ENCODE measurements at regions not wholly inside any gene's neighbourhood (a gene's known extent, or its start where the extent isn't known, plus 50 kb on each side); places are given as distances from the start of the nearest gene placed in this dataset.
"Not testable (repeated sequence)": the region's sequence is repeated elsewhere in the genome, so short reads cannot be mapped to it uniquely, and the experiment has no call there.

DNA sequence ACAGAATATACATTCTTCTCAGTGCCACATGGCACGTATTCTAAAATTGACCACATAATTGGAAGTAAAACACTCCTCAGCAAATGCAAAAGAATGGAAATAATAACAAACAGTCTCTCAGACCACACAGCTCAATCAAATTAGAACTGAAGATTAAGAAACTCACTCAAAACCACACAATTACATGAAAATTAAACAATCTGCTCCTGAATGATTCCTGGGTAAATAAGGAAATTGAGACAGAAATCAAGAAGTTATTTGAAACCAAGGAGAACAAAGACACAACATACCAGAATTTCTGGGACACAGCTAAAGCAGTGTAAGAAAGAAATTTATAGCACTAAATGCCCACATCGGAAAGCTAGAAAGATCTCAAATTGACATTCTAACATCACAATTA, 637.3 kb downstream of the ANKRD50 start:
- not testable (repeated sequence) for DNase-seq

DNA sequence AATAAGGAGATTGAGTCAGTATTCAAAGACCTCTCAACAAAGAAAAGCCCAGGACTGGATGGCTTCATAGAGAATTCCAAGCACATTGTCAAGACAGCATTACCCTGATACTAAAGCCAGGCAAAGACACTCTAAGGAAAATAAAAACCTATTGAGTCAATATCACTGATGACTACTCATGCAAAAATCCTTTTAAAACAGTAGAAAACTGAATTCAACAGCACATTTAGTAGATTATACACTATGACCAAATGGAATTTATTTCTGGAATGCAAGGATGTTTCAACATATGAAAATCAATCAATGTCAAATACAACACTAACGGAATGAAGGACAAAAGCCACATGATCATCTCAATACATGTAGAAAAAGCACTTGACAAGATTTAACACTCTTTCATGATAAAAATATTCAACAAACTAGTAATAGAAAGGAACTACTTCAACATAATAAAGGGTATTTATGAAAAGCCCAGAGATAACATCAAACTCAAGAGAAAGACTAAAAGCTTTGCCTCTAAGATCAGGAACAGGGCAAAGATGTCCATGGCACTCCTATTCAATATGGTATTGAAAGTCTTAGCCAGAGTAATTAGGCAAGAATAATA, 633.3 kb downstream of the ANKRD50 start:
- DNase-seq = no peak

GRCh38 chr4:124083711-124084110, 628.8 kb downstream of the ANKRD50 start:
- DNase-seq = no peak

GRCh38 chr4:124085561-124086180, 626.9 kb downstream of the ANKRD50 start:
- DNase-seq = no peak

GRCh38 chr4:124090021-124090420, 622.5 kb downstream of the ANKRD50 start:
- no peak for DNase-seq

DNA sequence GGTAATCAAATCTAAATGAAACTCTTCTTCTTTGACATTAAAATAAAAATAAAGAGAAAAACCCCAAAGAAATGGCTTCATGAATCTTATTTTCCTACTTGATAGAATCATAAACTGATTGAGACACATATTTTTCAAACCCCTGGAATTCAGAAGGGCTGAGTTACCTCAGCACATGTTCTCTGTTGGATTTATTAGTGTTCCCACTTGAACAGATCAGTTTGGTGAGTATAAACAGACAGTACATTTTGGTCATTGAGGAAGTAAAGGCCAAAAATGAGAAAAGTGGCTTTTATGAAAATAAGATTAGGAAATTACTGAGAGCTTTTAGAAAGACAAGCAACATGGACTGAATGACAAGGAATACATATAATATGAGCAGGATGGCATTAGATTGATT, 620.4 kb downstream of the ANKRD50 start:
- DNase-seq = no peak

DNA sequence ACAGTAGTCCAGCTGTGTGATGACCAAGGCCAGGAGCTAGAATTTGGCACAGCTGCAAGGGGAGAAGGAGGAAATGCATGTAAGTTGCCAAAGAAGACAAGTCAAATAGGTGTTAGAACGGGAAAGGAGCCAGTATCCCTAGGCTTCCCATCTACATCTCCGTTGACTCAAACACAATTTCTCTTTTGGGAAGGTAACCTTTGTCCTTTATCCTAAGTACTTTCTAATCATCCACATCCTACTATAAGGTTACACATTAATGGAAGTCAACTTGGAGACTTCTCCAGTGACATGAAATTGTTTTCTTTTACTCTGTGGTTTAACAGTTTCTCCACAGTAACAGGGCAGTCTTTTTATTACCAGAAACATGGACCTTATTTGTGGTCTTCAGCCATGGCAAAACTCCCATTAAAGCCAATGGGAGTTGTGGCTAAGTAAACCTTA, 620.0 kb downstream of the ANKRD50 start:
- no peak for DNase-seq

- no peak for DNase-seq
These were observed 616.9 kb downstream of the ANKRD50 start for GRCh38 chr4:124095621-124096020.

GRCh38 chr4:124096290-124096689, 616.2 kb downstream of the ANKRD50 start:
- DNase-seq = no peak

- DNase-seq = no peak
These were observed 615.1 kb downstream of the ANKRD50 start for GRCh38 chr4:124097447-124097846.

DNA sequence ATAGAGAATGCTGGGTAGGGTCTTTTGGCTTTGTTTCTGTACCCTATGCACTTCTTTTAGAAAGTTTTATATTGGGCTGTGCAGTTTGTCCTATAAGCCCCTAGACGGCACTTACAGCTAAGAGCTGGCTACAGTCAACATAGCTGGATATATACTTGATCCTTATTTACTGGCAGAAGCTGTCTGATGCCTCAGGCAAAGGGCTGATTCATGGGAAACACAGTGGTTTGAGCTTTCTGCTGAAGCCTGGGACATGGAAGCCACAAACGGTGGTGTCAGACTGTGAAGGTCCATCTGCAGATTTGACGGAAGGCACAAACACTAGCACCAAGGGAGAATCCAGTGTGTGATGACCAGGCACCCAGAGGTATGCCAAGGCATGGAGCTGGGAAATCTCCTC, 608.4 kb downstream of the ANKRD50 start:
- DNase-seq = no peak

GRCh38 chr4:124104628-124105027, 607.9 kb downstream of the ANKRD50 start:
- DNase-seq = no peak

DNA sequence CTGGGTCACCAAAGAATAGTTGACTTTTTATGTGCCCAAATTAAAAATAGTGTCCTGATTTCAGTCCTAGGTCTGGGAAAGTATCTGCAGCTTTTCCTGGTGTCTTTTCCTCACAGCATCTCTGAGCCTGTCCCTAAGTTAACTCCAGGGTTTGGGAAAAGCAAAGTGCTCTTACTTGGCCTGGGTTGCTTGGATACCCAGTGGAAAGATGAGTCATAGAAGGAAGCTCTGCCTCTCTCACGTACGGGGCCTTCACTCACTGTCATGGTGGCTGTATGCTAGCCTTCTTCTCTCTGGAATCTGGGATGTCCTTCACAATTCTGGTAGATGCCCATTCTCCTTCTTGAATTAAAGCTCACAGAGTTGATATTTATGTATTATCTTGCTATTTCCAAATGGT, 607.3 kb downstream of the ANKRD50 start:
- DNase-seq = no peak

DNA sequence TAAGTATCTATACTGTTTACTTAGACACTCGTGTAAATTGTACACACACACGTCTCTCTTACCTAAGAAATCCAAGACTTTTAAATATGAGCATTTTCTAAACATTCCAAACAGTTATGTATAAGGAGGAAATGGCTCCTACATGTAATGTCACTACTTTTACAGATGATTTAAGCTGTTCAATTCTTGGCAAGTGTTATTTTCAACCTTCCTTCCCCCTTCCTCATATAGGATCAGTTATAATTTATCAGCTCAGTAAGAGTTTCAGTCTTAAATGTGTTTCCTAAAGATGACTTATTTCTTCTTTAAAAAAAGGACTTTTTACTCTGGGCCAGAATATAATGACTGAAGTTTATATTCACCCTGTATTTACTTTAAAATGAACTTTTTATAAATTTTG, 601.1 kb downstream of the ANKRD50 start:
- DNase-seq = no peak

GRCh38 chr4:124111922-124112321, 600.6 kb downstream of the ANKRD50 start:
- DNase-seq = peak; percentile 4

DNA sequence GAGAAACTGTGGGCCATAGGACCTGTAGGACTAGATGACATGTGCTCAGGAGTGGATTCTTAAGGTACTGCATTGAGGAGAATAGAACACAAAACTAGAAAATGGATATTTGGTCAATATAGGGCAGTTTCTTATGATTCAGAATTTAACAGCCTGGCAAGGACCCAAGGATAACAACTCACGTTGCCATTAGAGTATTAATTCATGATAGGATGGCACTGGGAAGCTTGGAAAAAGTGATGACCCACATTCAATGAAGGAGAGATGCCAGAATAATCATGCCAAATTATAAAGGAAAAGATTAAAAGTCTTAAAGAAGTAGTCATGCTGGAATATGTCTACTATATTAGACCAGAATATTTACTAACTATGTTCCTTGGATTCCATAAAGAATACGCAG, 594.5 kb downstream of the ANKRD50 start:
- no peak for DNase-seq

GRCh38 chr4:124121461-124121971, 591.0 kb downstream of the ANKRD50 start:
- DNase-seq = no peak

- DNase-seq = no peak
These were observed 589.4 kb downstream of the ANKRD50 start for GRCh38 chr4:124123181-124123580.

DNA sequence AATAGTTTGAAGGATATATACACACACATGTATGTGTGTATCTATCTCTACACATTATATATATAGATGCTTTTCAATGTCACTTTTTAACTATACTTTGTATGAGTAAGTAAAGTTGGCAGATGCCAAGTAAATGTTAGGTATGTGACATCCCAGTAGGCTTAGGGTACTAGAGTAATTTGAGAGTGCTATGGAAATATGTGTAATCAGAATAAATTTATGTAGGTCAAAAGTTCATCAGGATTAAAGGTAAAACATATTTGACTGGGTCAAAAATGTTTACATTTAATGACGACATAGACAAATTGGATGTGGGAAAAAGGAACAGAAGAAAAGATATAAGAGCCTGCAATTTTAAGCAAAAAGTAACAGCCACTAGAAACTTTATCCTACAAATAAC, 588.8 kb downstream of the ANKRD50 start:
- DNase-seq = no peak

GRCh38 chr4:124131324-124131723, 581.2 kb downstream of the ANKRD50 start:
- not testable (repeated sequence) for DNase-seq

GRCh38 chr4:124132161-124132560, 580.4 kb downstream of the ANKRD50 start:
- DNase-seq = no peak

DNA sequence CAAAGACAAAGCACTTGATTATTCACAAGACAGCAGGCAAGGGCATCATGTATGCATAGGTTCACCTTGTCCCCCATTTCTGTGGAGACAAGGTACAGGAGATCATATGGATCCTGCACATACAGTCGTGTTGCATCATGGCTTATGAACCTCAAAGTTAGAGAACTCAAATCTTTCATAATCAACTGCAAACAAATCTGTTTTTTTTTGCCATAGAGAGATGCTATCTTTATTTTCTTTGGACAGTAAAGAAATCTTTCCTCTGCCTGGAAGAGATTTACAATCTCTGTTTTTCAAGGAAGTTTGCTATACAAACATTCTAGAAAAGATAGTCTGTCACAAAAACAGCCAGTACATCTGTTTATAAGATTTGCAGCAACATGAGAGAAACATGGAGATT, 578.8 kb downstream of the ANKRD50 start:
- DNase-seq = no peak

- no peak for DNase-seq
These were observed 577.1 kb downstream of the ANKRD50 start for GRCh38 chr4:124135409-124135813.

GRCh38 chr4:124139044-124139443, 573.5 kb downstream of the ANKRD50 start:
- DNase-seq = no peak

- no peak for DNase-seq
These were observed 568.9 kb downstream of the ANKRD50 start for GRCh38 chr4:124143632-124144031.
